ENCODE measurements at regions not wholly inside any gene's neighbourhood (a gene's known extent, or its start where the extent isn't known, plus 50 kb on each side); places are given as distances from the start of the nearest gene placed in this dataset.

DNA sequence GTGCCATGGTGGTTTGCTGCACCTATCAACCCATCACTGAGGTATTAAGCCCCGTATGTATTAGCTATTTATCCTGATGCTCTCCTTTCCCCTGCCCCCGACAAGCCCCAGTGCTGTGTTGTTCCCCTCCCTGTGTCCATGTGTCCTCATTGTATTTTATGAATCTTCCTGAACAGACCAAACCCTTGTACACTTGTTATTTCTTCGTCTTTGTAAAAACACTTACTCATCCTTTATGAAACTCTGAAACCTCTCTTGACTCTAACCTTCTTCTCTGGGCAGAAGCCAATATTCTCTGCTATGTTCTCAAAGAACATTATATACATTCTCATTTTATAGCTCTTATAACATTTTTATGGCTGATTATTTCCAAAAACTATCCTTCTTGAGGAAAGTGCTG, 746.9 kb downstream of the EFNB2 start:
- no peaks in the 10 kb centered on the region for H3K9me2 ChIP-seq (replicated peaks; ENCODE audit: control insufficient read depth, low read length)
- no peaks in the 10 kb centered on the region for H3F3A ChIP-seq (ENCODE audit: control insufficient read depth, insufficient read depth)
- H3K9me3 ChIP-seq (ENCODE audit: control insufficient read depth, insufficient read depth, low read length), result no peaks in the 10 kb centered on the region
- H3K79me2 ChIP-seq (ENCODE audit: control insufficient read depth, low read length), result no peaks in the 10 kb centered on the region
- H3K27me3 ChIP-seq (ENCODE audit: control insufficient read depth, low read length), result no peaks in the 10 kb centered on the region
- TF ChIP-seq EZH2phosphoT487 (IDR thresholded peaks at IDR 0.05; ENCODE audit: borderline replicate concordance, low read length), result no peak
- no peak for TF ChIP-seq CTCF (IDR thresholded peaks at IDR 0.05; ENCODE audit: low read depth, low read length, poor library complexity, severe bottlenecking)
- H4K20me1 ChIP-seq (ENCODE audit: control insufficient read depth, insufficient read depth, low read depth, low read length), result no peaks in the 10 kb centered on the region
- no peaks in the 10 kb centered on the region for H3K4me1 ChIP-seq (ENCODE audit: control insufficient read depth, low read length)
- no peak overlapping the region for H3K4me2 ChIP-seq (ENCODE audit: low read length)
- no peaks in the 10 kb centered on the region for H3K36me3 ChIP-seq (ENCODE audit: control insufficient read depth, low read length)
- no peak overlapping the region for H3K27ac ChIP-seq (ENCODE audit: low read depth, low read length)
- no peak overlapping the region for H3K4me3 ChIP-seq (ENCODE audit: low read length)

GRCh38 chr13:105787632-105788031, 747.8 kb downstream of the EFNB2 start:
- H3K9me2 ChIP-seq (replicated peaks; ENCODE audit: control insufficient read depth, low read length), result no peaks in the 10 kb centered on the region
- H3K4me2 ChIP-seq (ENCODE audit: low read length), result no peak overlapping the region
- no peaks in the 10 kb centered on the region for H4K20me1 ChIP-seq (ENCODE audit: control insufficient read depth, insufficient read depth, low read depth, low read length)
- no peaks in the 10 kb centered on the region for H3K79me2 ChIP-seq (ENCODE audit: control insufficient read depth, low read length)
- no peaks in the 10 kb centered on the region for H3K4me1 ChIP-seq (ENCODE audit: control insufficient read depth, low read length)
- H3K27ac ChIP-seq (ENCODE audit: low read depth, low read length), result no peak overlapping the region
- no peaks in the 10 kb centered on the region for H3F3A ChIP-seq (ENCODE audit: control insufficient read depth, insufficient read depth)
- H3K4me3 ChIP-seq (ENCODE audit: low read length), result no peak overlapping the region
- no peaks in the 10 kb centered on the region for H3K9me3 ChIP-seq (ENCODE audit: control insufficient read depth, insufficient read depth, low read length)
- TF ChIP-seq EZH2phosphoT487 (IDR thresholded peaks at IDR 0.05; ENCODE audit: borderline replicate concordance, low read length) (no peak), CTCF (IDR thresholded peaks at IDR 0.05; ENCODE audit: low read depth, low read length, poor library complexity, severe bottlenecking) (no peak)
- H3K36me3 ChIP-seq (ENCODE audit: control insufficient read depth, low read length), result no peaks in the 10 kb centered on the region
- no peaks in the 10 kb centered on the region for H3K27me3 ChIP-seq (ENCODE audit: control insufficient read depth, low read length)

GRCh38 chr13:105785436-105785835, 750.0 kb downstream of the EFNB2 start:
- TF ChIP-seq EZH2phosphoT487 (IDR thresholded peaks at IDR 0.05; ENCODE audit: borderline replicate concordance, low read length) (no peak), CTCF (IDR thresholded peaks at IDR 0.05; ENCODE audit: low read depth, low read length, poor library complexity, severe bottlenecking) (no peak)
- H3K4me2 ChIP-seq (ENCODE audit: low read length), result no peak overlapping the region
- H3F3A ChIP-seq (ENCODE audit: control insufficient read depth, insufficient read depth), result no peaks in the 10 kb centered on the region
- H3K9me2 ChIP-seq (replicated peaks; ENCODE audit: control insufficient read depth, low read length), result no peaks in the 10 kb centered on the region
- no peaks in the 10 kb centered on the region for H3K27me3 ChIP-seq (ENCODE audit: control insufficient read depth, low read length)
- no peaks in the 10 kb centered on the region for H3K4me1 ChIP-seq (ENCODE audit: control insufficient read depth, low read length)
- no peaks in the 10 kb centered on the region for H4K20me1 ChIP-seq (ENCODE audit: control insufficient read depth, insufficient read depth, low read depth, low read length)
- H3K79me2 ChIP-seq (ENCODE audit: control insufficient read depth, low read length), result no peaks in the 10 kb centered on the region
- no peaks in the 10 kb centered on the region for H3K36me3 ChIP-seq (ENCODE audit: control insufficient read depth, low read length)
- H3K9me3 ChIP-seq (ENCODE audit: control insufficient read depth, insufficient read depth, low read length), result no peaks in the 10 kb centered on the region
- H3K4me3 ChIP-seq (ENCODE audit: low read length), result no peak overlapping the region
- no peak overlapping the region for H3K27ac ChIP-seq (ENCODE audit: low read depth, low read length)

- Histone ChIP-seq H4K20me1 (ENCODE audit: control insufficient read depth, insufficient read depth, low read depth, low read length) (no peaks in the 10 kb centered on the region), H3K4me1 (ENCODE audit: control insufficient read depth, low read length) (no peaks in the 10 kb centered on the region), H3K4me2 (ENCODE audit: low read length) (no peak overlapping the region), H3K9me3 (ENCODE audit: control insufficient read depth, insufficient read depth, low read length) (no peaks in the 10 kb centered on the region), H3K27me3 (ENCODE audit: control insufficient read depth, low read length) (no peaks in the 10 kb centered on the region), H3K36me3 (ENCODE audit: control insufficient read depth, low read length) (no peaks in the 10 kb centered on the region), H3K79me2 (ENCODE audit: control insufficient read depth, low read length) (no peaks in the 10 kb centered on the region), H3K9me2 (replicated peaks; ENCODE audit: control insufficient read depth, low read length) (no peaks in the 10 kb centered on the region), H3K4me3 (ENCODE audit: low read length) (no peak overlapping the region), H3K27ac (ENCODE audit: low read depth, low read length) (no peak overlapping the region), H3F3A (ENCODE audit: control insufficient read depth, insufficient read depth) (no peaks in the 10 kb centered on the region)
- TF ChIP-seq CTCF (IDR thresholded peaks at IDR 0.05; ENCODE audit: low read depth, low read length, poor library complexity, severe bottlenecking), result no peak
- TF ChIP-seq EZH2phosphoT487 (IDR thresholded peaks at IDR 0.05; ENCODE audit: borderline replicate concordance, low read length), result no peak
Observed at GRCh38 chr13:105783261-105783660, 752.2 kb downstream of the EFNB2 start.
